Mammary epithelial cell (primary cell): ENCODE measurements at regions not wholly inside any gene's neighbourhood (a gene's known extent, or its start where the extent isn't known, plus 50 kb on each side); places are given as distances from the start of the nearest gene placed in this dataset.

Experiments used
- EZH2 ChIP-seq: IDR thresholded peaks from 2 replicates; pipeline ENCODE4 v1.6.1; 2012; ENCODE audit warnings: low read length, inconsistent platforms, borderline replicate concordance
- TF ChIP-seq, protein P1 (sequence below), 2 donors: IDR thresholded peaks in 1 of 2; conservative IDR thresholded peaks in 1 of 2; 2 replicates each; pipeline ENCODE4 v1.5.1; 2011 to 2012; ENCODE audit warnings: inconsistent platforms in 2 of 2, low read length in 2 of 2, mild to moderate bottlenecking in 2 of 2, control low read depth in 1 of 2, low read depth in 1 of 2; ENCODE audit not compliant: insufficient read depth in 1 of 2; ENCODE audit errors: extremely low read depth in 1 of 2

DNA sequence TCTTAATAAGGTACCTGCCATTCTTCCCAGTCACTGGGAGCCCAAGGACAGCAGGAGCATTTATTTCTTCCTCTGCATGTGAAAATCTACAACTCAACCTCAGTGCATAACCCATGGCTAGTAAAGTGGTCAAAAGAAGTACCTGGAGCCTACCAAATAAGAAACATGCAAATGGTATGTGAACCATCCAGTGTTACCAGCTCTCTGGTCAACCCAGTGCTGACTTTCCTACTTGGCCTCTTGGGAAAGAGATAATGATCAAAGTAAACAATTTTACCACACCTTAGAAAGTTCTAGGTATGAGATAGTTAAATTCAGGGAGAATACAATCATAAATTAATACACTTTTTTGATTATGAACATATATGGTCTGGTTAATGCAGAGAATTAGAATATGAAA is 325.6 kb downstream of the ENC1 start:
- TF ChIP-seq, protein P1, sequence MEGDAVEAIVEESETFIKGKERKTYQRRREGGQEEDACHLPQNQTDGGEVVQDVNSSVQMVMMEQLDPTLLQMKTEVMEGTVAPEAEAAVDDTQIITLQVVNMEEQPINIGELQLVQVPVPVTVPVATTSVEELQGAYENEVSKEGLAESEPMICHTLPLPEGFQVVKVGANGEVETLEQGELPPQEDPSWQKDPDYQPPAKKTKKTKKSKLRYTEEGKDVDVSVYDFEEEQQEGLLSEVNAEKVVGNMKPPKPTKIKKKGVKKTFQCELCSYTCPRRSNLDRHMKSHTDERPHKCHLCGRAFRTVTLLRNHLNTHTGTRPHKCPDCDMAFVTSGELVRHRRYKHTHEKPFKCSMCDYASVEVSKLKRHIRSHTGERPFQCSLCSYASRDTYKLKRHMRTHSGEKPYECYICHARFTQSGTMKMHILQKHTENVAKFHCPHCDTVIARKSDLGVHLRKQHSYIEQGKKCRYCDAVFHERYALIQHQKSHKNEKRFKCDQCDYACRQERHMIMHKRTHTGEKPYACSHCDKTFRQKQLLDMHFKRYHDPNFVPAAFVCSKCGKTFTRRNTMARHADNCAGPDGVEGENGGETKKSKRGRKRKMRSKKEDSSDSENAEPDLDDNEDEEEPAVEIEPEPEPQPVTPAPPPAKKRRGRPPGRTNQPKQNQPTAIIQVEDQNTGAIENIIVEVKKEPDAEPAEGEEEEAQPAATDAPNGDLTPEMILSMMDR (conservative IDR thresholded peaks at IDR 0.05 in 1 of 2, IDR thresholded peaks at IDR 0.05 in 1 of 2; ENCODE audit: extremely low read depth in 1 of 2, insufficient read depth in 1 of 2, low read depth in 1 of 2, low read length in 2 of 2) = no peak
- no peak for TF ChIP-seq EZH2
